DMS53 treated with DMSO at 0.1 percent for 48 hours (cell line): ENCODE measurements at regions not wholly inside any gene's neighbourhood (a gene's known extent, or its start where the extent isn't known, plus 50 kb on each side); places are given as distances from the start of the nearest gene placed in this dataset.

ENCODE experiments used
- DNase-seq: peaks from one replicate; lab custom pipeline; 2025; ENCODE audit not compliant: unreplicated experiment; lab: John Stamatoyannopoulos, UW

DNA sequence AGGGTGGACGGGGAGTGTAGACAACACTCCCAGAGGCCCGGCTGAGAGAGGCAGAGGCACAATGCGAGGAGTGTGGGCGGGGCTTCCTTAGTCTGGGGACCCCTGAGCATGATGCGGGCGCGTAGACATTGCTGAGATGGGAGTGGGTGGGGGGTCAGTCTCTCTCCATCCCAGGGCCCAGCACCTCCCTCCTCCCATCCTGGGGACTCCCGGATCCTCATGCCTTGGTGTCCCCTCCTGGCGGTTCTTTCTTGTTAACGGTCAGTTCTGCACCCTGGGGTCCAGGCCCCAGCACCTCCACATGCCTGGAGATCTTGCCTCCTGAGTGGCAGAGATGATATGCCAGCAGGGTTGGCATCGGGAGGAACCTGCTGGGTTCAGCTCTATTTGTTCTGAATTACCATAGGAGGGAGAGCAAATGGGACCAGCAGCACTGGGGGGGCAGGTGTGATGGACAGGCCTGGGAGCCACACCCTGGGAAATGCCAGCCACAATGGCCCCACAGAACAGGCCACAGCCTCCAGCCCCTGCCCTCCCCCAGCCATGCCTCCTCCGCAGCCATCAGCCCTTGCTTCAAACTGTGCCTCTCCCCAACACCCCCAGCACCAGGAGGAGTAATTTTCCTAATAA, 55.7 kb downstream of the RTL6 start:
- no peak for DNase-seq

DNA sequence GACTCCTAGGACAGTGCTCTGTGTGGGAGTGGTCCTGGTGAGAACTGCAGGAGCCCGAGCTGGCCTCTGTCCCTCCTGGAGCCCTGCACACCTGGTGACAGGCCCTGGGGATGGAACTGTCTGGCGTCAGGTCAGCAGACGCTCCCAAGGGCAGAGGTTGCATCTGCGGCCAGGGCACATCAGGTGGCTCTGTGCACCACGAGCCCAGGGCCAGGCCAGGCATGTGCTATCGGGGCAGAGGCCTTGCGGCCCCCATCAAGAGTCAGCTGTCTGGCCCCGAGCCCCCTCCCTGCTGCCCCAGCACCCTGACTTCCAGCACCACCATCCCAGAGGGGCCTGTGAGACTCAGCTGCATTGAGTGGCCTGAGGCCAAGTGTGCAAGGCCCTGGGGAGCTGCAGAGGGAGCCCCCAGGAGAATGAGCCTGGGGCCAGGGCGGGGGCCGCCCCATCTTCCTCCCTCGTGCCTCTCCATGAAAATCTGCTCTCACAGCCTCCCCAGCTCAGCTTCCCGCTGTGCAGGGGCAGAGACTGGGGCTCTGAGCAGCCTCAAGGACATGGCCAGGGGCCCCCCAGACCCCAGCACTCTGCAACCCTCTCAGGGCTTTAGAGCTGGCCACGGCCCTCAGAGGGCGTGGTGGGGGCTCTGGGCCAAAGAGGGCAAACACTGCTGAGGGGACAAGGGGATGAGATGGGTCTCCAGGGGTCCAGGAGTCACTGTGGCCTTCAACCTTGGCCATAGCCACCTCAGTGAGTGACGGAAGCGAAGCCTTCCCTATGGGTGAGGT, 56.4 kb downstream of the RTL6 start:
- DNase-seq = no peak

DNA sequence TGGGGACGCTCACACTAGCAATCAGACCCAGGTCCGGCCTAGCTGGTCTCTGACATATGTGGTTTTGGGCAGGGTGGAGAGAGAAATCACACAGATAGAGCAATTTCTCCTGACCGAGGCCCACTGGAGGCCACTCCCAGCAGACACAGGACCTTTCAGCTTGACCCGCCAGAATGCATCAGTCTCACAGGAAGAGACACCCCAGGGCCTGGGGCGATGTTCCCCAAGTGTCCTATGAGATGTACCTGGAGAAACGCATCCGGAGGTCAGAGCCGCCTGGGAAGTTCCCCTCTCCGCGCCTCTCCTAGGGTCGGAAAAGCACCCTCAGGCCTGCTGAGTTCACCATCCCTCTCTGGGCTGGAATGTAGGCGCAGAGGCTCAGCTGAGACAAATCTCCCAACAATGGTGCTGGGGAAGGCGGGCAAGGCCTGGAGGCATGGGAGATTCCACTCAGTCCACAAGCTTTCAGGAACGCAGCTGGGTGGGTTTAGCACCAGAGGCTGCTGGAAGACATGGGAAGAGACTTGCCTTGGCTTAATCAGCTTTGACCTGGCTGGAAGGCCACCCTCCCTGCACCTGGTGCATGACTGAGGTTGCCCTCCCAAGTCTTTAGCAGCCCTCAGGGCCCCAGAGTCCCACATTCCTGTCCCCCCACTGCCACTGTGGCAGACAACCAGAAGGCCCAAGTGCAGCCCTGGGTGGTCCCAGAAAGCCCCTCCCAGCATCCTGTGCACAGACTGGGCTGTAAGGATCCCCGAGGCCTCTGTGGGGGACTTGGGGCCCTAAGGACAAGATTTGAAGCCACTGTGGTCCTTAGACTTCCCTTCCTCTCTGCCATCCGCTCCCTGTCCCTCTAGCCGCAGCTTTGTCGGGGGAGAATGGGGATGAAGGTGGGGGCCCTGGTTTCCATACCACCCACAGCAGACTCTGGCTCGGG, 57.5 kb downstream of the RTL6 start:
- no peak for DNase-seq

DNA sequence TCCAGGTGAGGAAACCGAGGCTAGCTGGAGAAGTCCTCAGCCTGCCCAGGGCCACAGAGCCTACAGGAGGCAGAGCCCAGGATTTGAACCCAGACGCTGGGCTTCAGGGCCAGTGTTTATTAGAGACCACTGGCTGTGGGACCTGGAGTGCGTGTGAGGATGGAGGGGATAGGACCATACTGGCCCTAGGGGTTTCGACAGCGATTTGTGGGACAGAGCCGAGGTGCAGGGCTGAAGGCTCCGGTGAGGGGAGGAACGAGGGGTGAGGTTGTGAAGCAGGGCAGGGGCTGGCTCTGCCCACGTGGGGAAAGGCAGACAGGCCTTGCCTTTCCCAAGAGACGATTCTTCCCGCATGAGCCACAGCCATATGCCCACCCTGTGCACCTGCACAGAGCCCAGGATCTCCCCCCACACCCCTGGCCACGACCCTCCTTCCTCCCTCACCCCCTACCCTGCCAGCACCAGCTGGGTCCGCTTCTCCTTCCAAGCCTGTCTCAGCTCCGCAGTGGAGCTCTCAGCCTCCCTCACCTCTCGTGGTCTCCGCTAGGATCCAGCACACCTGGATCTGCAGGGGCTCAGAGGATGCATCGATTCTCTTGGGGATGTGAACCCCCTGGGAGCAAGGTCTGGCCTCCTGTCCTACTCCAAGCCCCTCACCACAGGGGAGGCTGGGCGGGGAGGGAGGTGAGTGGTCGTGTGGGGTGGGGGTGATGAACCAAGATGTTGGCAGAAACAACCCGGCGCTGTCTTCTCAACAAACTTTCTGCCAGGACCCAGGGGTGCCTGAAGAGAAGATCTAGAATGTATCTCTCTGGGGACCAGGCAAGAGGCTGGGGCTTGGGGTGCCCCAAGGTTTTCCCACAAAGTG, 58.4 kb downstream of the RTL6 start:
- no peak for DNase-seq

DNA sequence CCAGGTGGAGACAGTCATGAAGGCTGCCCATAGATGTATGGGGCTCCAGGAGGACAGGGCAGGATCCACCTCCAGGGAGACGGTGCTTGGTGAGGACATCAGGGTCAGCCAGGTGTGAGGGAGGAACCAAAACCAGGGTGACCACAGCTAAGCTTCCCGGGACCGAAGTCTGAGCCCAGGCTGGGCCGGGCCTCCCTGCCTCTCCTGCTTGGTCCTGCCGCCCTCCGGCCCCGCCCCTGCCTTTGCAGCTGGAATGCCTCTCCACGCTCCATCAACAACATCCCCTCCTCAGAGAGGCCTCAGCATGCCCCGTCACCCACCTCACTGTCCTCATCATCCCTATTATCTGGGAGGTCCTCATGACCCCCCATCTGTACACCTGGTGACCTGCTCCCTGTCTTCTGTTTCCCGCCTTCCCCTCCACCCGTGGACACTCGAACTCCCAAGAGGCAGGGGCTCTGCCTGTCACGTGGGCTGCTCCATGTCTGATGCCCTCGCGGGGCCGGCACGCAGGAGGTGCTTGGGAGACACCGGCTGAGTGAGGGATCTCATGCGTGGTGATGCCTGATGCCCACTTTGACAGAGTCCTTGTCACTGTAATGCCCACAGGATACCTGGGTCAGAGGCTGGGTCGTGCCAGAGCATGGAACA, 59.4 kb downstream of the RTL6 start:
- DNase-seq = no peak

DNA sequence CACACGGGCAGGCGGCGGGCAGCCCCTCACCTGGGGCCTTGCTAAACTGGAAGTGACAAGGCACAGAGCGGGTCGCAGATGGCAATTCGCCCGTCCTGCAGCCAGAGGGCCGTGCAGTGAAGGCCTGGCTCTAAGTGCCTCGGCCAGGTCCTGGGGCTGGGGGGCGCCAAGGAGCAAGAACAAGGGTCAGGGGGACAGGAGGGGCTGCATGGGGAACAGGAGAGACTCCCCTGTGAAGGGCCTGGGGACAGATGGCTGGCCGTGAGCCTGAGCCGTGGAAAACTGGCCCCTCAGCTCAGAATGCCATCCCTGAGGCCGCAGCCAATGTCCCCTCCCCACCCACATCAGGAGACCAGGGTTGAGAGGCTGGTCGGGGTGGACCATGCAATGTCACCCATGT, 60.0 kb downstream of the RTL6 start:
- no peak for DNase-seq

DNA sequence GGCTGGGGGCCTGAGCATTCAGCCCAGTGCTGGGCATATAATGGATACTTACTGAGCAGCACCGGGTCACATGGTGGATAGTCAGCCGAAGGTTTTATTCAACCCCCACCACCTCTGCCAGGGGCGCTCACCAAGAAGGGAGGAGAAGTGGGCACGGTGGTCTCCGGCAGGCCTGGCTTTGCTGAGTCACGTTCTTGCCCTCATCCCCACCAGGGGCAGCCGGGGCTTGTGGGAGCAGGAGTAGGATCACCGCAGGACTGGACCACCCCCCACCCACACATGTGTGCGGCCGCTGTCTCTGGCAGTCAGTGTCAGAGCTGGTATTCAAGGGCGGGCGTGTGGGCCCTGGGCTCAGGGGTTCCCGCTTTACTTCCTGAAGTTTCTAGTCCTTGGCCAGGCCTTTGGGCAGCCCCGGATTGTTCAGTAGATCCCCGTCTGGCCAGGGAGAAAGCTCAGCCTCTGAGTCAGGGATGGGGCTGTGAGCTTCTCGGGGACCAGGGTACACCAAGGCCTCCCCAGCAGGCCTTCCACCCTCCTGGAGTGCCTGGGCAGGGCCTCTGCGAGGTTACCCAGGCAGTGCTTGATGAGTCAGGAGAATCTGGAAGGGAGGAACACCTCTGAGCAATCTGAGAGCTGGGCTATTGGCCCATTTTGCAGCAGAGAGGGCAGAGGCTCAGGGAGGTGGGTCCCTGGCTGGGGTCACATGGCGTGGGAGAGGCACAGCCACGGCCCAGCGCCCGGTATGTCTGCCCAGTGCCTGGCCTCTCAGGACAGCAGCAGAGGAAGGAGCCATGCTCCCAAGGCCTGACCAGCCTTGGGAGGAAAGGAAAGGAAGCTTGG, 60.6 kb downstream of the RTL6 start:
- no peak for DNase-seq

DNA sequence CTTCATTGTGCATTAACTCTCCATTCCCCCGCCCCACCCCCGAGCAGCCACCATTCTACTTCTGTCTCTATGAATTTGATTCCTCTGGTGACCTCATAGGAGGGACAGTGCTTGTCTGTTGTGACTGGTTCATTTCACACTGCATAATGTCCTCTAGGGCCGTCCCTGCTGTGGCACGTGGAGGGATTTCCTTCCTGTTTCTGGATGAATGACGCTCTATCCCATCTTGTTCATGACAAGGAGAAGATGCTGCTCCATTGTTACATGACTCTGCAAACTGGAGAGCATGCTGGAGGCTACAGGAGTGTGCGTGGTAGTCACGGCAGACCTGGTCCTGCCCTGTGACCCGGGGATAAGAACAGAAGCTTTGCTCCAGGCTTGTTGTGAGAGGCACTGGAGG, 61.3 kb downstream of the RTL6 start:
- no peak for DNase-seq

DNA sequence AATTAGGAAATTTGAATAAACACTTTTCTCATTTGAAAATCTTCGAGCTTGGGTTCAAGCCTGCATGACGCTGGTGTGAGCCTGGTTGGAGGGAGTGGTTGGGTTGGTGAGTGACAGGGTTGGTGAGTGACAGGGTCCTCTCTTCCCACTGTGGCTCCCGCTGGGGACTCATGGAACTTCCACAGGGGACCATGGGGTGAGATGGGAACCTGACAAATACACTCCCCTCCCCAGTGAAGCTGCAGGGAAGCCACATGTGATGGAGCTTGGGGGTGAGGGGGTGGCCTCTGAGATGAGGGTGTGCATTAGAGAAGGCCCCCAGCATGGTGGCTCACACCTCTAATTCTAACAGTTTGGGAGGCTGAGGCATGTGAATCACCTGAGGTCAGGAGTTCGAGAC, 66.8 kb downstream of the RTL6 start:
- DNase-seq = no peak

DNA sequence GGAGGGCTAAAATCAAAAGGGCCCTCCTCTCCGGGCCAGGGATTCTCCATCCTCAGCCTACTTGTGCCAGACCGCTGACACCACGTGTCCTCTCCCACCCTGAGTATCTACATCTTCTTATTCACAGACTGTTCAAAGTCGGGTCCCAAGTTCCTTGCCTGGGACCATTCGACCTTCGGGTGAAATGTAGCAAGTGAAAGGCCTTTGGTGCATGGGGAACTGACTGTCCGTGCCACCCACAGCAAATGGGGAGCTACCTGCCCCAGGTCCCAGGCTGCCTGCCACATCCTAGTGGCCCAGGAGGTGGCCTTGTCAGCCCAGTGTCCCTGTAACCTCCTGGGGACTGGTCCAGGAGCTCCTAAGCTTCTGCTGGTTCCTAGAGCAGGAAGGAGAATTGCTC, 67.3 kb downstream of the RTL6 start:
- DNase-seq = no peak

DNA sequence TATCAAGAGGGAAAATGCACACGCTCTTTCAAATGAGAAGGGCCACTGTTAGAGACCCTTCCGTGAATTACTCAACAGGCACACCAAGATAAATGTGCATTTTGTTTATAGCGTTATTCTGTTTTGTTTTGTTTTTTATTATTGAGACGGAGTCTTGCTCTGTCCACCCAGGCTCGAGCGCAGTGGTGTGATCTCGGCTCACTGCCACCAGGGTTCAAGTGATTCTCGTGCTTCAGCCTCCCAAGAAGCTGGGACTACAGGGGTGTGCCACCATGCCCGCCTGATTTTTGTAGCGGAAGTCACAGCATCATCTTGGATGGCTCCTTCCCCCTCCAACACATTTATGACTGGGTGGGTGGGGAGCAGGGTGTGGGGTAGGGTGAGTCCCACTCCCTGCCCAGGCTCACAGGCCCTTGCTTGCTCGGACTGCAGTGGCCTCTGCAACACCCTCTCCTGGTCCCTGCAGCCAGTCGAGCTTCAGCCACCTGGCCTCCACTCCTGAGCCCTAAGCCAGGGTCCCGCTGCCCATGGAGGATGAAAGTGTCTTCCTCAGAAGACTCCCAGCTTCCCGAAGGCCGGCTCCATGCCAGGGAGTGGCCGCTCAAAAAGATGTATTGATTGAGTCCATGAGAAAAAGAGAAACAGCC, 68.0 kb downstream of the RTL6 start:
- no peak for DNase-seq

DNA sequence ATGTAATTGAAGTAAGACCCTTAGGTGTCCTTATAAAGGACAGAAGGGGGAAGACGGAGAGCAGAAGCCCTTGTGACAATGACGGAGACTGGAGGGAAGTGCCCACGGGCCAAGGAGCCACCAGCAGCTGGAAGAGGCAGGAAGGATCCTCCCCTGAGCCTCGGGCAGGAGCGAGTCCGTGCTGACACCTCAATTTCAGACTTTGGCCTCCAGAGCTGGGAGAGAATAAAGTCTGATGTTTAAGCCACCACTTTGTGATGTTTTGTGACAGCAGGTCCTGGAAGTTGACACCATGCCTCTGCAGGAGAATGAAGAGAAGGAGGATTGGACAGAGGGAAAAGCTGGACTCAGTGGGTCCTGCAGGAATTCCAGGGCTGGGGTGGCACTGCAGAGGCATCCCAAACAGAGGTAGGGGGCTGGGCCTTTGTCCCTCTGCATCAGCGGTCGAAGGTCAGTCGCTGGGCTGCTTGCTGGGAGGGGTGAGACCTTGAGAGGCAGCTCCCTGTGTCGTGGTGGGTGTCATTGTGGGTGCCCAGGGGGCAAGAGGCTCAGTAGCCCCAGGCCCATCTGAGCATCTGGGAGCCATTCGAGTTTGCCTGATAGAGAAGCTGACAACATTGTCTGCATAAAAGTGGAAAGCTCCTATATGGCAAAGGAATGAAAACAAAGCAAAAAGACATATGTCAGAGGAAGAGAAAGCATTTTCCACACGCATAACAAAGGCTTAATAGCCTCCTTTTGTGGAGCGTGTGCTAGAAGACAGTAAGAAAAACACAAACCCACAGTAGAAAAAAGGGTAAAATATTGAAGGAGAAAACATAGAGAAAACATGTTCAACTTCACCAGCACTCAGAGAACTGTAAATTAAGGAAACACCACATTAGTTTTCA, 68.8 kb downstream of the RTL6 start:
- DNase-seq = no peak

DNA sequence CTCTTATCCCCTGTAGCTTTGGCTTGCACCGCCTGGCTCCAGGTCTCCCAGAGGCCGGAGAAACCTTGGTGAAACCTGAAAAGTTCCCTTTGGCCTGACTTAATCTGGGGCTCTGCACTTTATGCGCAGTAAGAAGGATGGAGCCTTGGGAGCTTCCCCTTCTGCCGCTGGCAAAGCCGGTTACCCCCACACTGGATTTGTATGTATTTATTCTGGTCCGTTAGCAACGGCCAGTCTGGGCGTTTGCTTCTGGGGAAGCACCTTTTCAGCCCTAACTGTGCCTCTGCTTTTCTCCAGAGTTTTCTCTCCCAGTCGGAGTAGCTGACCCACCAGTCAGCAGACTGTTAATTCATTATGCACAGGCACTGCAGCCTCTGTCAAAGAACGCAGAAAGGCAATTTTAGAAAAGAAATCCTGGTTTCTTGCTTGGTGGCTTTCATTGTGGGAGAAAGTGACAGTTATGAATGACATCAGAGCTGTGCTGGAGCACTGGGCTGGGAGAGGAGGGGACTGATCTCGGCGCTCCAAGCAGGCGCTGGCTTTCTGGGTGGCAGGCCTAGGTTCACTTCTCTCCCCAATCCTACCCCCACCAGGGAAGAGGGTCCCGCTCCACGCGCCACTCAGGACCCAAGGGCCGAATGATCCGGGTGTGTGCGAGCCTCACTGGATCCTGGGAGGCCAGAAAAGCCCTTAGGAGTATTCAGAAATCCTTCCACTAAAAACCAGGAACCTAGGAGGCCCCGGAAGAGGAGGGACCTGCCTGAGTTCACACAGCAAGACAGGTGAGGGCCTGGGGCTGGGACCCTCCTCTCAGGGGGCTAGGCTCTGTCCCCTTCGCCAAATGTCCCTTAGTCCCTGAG, 70.2 kb downstream of the RTL6 start:
- DNase-seq = no peak

DNA sequence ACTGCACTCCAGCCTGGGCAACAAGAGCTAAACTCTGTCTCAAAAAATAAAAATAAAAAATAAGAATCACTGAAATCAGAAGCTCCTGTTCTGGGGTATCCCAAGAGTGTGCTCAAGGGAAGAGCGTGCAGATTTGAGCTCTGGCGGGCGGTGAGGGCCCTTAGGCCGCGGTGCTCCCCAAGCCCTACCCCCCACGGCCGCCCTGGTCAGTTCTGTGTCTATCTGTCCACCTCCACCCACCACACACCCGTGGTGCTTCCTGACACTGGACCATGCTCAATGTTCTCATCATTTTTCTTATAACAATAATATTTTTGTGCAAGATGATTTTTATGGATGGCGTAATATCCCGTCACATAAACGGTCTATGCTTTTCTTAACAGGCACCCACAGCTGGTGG, 71.1 kb downstream of the RTL6 start:
- no peak for DNase-seq

DNA sequence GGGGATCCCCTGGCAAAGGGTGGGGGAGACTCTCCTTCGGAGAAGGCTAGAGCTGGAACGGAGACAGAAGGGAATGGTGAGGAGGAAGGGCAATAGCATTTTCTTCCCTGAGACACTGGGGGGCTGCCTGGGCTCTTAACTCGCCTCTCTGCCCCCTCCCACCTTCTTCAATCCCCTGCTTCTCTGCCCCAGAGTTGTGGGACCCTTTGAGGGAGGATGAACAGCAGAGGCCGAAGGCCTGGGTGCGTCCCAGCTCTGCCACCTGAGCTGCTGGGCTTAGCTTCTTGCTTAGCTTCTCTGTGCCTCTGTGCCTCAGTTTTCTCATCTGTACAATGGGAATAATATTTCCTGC, 72.4 kb downstream of the RTL6 start:
- no peak for DNase-seq

DNA sequence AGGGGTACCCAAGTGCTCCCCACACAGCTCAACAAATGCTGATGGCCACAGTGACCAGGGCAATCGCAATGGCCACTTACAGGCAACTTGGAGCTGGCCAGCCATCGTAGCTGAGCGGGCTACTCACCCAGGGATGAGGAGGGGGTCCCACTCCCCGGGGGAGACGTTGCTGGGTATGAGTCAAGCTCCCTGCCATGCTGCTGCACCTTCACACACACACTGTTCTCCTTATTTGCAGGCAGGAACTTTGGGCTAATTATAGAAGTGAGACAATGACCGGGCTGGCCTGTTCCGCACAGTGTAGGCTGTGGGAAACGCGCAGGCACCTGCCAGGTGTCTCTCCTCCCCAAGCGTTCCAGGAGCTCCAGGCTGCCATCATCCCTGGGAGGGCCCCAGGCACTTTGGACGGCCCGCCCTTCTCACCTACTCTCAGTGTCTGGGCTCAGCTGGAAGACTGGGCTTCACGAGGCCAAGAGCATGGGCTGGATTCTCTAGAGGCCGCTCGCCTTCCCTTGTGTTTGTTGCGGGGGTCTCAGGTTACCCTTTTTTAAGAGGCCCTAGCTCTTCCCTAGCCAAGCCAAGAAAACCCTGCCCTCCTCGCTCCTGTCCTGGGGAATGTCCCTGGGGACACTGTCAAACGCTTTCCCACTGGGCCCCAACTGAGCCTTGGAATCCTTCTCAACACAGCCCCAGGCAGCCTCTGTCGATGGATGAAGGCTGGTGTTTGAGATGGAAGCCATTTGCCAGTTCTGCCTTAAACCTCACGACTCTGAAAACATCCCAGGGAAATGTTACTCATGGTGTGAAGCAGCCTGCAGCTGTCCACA, 73.0 kb downstream of the RTL6 start:
- no peak for DNase-seq
